Activated CD8-positive, alpha-beta memory T cell treated with anti-CD3 and anti-CD28 coated beads, Interleukin-2, amount 50 U/mL, for 24 hours (primary cell): ENCODE measurements at regions not wholly inside any gene's neighbourhood (a gene's known extent, or its start where the extent isn't known, plus 50 kb on each side); places are given as distances from the start of the nearest gene placed in this dataset.
"Not testable (repeated sequence)": the region's sequence is repeated elsewhere in the genome, so short reads cannot be mapped to it uniquely, and the experiment has no call there.

ENCODE experiments used
- DNase-seq: peaks from one replicate; pipeline ENCODE4 v3.0.0-alpha.2; 2020; ENCODE audit errors: extremely low read depth

DNA sequence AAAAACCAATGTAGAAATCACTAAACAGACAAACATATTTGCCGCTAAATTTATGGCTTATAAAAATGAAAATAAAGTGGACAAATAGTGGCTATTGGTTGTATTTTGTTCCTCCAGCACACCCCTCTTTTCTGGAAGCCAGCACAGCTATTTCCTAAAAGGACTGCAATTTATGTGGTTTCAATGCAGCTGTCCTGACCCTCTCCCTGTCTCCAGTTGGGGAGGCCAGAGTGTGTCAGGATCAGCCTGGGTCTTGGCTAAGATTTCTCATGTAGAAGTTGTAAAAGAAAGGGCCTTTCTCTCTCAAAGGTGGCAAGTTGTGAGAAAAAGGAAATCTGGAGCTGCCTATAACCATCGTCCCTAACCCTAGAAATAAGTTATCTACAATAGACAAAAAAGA lies 165.6 kb downstream of the ALDH8A1 start:
- DNase-seq = no peak

DNA sequence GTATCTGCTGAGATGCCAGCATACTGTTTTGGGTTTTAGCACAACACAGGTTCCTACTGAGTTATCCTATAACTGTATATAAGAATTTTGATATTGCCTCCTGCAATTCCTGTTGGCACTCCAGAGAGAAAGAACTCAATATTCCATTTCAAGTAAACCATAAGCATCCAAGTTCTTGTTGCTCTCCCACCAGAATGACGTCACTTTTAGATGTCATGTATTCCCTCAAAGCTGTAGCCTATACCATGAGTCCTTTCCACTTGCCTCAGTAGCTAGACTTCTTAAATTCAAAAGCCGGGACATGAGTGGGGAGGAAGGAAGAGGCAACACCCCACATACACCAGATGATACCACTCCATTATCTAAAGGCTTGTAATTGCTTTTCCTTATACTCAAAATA lies 171.5 kb downstream of the ALDH8A1 start:
- DNase-seq = no peak

- no peak for DNase-seq
These were observed 175.7 kb downstream of the ALDH8A1 start for GRCh38 chr6:134774201-134774638.

GRCh38 chr6:134772671-134773360 lies 177.1 kb downstream of the ALDH8A1 start:
- DNase-seq = no peak

DNA sequence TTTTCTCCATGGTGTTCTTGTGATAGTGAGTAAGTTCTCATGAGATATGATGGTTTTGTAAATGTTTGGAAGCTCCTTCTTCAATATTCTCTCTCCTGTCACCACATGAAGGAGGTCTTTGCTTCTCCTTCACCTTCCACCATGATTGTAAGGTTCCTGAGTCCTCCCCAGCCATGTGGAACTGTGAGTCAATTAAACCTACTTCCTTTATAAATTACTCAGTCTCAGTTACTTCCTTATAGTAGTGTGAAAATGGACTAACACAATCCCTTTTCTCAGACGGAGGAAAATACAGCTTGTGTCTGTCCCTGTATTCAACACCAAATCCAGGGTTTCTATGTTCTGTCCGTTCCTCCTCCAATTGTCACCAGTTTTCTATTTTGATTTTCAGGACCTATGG lies 181.0 kb downstream of the ALDH8A1 start:
- no peak for DNase-seq

GRCh38 chr6:134766497-134766896 lies 183.4 kb downstream of the ALDH8A1 start:
- DNase-seq = no peak

DNA sequence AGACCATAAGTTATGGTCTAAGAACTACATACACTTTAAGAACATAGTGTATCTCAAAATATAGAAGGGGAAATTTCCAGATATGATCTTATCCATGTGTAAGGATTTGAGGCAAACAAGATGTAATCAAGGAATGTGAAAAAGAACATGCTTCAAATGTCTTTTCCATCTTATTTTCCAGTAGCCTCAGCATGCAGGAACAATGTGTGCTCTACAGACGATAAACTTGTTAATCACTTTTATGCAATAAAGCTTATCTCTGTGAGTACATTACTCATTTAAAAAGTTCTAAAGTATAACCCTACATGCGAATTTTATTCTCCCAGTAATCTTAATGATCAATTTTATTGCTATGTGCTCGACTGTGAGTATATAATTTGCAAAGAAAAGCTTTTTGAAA lies 185.2 kb downstream of the ALDH8A1 start:
- no peak for DNase-seq

DNA sequence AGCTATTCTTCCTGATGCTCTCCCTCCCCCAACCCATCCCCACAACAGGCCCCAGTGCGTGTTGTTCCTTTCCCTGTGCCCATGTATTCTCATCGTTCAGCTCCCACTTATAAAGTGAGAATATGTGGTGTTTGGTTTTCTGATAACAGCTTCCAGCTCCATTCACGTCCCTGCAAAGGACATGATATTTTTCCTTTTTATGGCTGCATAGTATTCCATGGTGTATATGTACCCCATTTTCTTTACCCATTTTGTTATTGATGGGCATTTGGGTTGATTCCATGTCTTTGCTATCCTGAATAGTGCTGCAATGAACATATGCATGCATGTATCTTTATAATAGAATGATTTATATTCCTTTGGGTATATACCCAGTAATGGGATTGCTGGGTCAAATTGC lies 186.3 kb downstream of the ALDH8A1 start:
- not testable (repeated sequence) for DNase-seq

GRCh38 chr6:134758621-134759020 lies 191.3 kb downstream of the ALDH8A1 start:
- DNase-seq = no peak

DNA sequence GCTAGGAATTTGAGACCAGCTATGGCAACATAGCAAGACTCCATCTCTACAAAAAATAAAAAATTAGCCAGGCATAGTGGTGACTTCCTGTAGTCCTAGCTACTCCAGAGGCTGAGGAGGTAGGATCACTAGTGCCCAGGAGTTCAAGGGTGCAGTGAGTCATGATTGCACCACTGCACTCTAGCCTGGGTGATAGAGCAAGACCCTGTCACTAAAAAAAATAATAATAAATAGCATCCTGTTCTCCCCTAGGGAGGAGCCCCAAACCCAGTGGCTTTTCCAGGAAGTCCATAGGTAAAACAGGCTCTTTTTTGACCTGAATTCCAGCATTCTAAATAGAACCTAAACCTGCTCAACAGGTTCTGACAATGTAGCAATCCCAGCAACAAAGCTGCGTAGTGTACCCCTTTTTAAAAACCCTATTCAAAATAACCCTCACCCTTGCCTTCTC lies 192.0 kb downstream of the ALDH8A1 start:
- no peak for DNase-seq

- DNase-seq = no peak
These were observed 193.4 kb downstream of the ALDH8A1 start for GRCh38 chr6:134756374-134757025.

DNA sequence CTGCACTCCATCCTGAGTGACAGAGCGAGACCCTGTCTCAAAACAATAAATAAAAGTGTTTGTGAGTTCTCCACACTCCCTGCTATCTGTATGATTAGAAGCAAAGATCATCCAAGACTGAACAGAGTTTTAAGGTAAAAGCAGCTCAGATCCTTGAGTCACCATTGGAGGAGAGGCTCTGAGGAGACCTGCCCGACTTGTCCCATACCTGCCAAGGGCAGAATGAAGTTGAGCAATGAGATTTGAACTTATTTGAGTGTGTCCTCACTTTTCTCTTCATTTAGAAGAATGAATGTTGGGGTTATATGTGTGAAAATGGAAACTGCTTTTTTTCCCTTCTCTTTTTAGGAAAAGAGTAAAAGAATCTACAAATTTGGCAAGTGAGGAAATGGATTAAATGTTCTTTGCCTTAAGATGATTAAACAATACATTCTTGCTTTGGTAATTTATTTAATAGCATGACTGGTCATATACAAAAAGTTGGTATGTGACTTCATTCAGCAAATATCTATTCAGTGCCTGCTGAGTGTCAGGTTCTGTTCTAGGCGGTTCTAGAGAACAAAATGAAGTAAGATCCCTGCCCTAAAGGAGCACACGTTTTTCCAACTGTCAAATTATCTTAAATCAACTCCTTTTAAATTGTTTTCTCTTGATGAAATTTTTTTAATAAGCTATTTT lies 195.7 kb downstream of the ALDH8A1 start:
- no peak for DNase-seq

GRCh38 chr6:134753001-134753400 lies 196.9 kb downstream of the ALDH8A1 start:
- no peak for DNase-seq

DNA sequence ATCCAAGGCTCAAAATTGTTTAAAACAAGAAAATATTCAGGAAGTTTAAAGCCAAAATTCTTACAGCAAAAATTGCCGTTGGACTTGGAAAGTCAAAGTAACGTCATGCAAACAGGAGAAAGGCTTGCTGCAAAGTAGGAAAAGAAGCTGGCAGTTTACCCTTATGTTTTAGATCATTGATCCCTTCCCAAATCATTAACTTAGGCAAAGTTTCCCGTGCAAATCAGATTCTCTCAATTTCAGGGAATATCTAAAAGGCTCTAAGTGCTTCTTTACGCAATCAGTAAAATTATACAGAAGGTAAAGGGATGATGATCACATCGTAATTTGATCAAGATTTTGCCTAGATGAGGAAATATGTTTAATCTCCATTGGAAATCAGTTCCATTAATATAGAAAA lies 197.5 kb downstream of the ALDH8A1 start:
- DNase-seq = no peak

DNA sequence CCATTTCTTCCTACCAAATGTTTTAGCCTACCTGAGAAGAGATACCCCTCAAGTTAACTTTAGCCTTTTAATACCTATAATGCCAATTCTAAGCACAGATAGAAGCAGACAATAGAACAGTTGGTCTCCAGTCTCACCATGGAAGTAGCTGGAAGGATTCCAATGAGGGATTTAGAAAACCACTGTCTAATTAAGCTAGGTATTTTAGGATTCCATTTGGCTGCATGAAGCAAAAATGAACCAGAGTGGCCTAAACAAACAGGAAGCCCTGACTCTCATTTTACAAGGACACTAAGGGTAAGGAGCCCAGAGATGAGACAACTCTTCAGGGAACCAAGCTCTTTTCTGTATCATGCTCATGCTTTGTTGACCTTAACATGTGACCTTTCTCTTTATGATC lies 199.2 kb downstream of the ALDH8A1 start:
- no peak for DNase-seq

DNA sequence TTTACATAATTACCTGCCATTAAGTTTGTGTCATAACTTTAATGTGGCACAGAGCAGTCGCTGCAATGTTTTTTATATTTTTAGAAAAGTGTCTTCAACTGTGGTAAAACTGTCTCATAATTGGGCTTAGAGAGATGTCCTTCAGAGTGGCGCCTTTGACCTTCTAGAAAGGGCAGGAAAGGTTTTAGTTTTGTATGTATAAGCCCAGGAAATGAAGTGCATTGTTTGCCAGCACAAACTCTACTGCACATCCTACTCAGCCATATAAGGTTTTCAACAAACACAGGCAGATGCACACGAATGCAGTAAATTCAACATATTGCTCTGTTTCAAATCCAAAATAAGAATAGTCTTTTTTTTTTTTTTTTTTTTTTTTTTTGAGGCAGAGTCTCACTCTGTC lies 201.4 kb downstream of the ALDH8A1 start:
- DNase-seq = no peak

- DNase-seq = not testable (repeated sequence)
These were observed 202.7 kb downstream of the ALDH8A1 start for GRCh38 chr6:134747197-134747596.

- DNase-seq = no peak
These were observed 203.8 kb downstream of the ALDH8A1 start for GRCh38 chr6:134746140-134746539.

- DNase-seq = not testable (repeated sequence)
These were observed 204.7 kb downstream of the ALDH8A1 start for GRCh38 chr6:134745192-134745591.

DNA sequence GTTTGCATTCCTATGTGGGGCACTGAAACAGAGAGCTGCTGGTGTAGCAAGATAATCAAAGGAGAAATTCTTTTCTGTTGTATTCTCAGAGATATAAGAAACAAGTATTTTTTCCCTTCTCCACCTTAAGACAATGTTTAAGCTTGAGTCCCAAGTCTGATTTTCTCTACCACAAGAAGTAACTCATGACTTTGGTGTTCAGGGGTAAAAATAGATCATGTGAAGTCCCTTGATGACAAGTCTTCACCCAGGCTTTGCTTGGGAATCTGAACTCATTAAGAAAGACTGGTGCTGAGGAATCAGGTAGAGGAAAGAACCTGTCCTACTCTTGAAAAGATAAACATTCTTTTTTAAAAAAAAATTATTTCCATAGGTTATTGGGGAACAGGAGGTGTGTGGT lies 205.6 kb downstream of the ALDH8A1 start:
- DNase-seq = no peak

GRCh38 chr6:134741200-134741536 lies 208.7 kb downstream of the ALDH8A1 start:
- DNase-seq = no peak

- no peak for DNase-seq
These were observed 209.3 kb downstream of the ALDH8A1 start for GRCh38 chr6:134740473-134741199.

DNA sequence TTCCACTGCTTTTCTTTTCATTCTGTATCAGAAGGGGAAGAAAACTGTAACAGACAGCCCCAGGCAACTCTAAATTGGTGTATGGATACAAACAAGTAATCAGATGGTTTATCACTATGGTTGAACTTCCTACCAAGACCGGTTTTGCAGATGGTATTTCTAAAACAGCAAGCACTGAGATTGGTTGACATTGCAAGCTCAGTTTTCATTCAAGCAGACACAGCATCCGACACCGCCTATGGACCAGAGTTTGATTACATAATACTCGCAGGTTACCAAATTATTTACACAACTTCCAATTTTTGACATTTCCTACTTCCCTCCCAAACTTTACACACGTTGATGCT lies 209.9 kb downstream of the ALDH8A1 start:
- DNase-seq = no peak
